T-cell (primary cell): ENCODE measurements at regions not wholly inside any gene's neighbourhood (a gene's known extent, or its start where the extent isn't known, plus 50 kb on each side); places are given as distances from the start of the nearest gene placed in this dataset.
"Not testable (repeated sequence)": the region's sequence is repeated elsewhere in the genome, so short reads cannot be mapped to it uniquely, and the experiment has no call there.

Source experiments
- ATAC-seq, 4 experiments: fragments of 200-7000 bp in 3 of 4; fragments of 150-1000 bp in 1 of 4; cut with Tn5 transposase; replicated peaks in 1 of 4; 1 replicate in 3 of 4; 2 replicates in 1 of 4; pipeline ENCODE4 v1.10.0; 2021; ENCODE audit warnings: moderate library complexity in 3 of 4, mild to moderate bottlenecking in 2 of 4, moderate number of reproducible peaks in 1 of 4
- CTCF ChIA-PET, 2 donors: fragments of 300-600 bp; sonication (Branson Sonifier 250); formaldehyde crosslinking; loops; one replicate each; lab custom pipeline; 2022; ENCODE audit warnings: antibody characterized with exemption in 2 of 2; lab: Charles Lee
- POLR2A ChIA-PET, 2 donors: fragments of 300-600 bp; sonication (Branson Sonifier 250); formaldehyde crosslinking; loops; one replicate each; lab custom pipeline; 2022; ENCODE audit warnings: antibody characterized with exemption in 2 of 2; lab: Charles Lee
- DNase-seq, 35 experiments: peaks; one replicate each; pipeline versions ENCODE4 v3.0.0 to v3.0.0-alpha.2; 2013 to 2023
- H3K27ac ChIP-seq: one replicate; pipeline ENCODE4 v1.5.1; 2013; ENCODE audit warnings: low read length
- H3K27me3 ChIP-seq, 2 experiments: replicated peaks in 1 of 2; 1 replicate in 1 of 2; 2 replicates in 1 of 2; pipeline versions ENCODE4 v1.6.1 to v1.7.0; 2013; ENCODE audit warnings: low read length in 1 of 2, mixed read lengths in 1 of 2; ENCODE audit not compliant: control insufficient read depth in 2 of 2, insufficient read depth in 2 of 2; ENCODE audit errors: extremely low read depth in 1 of 2
- H3K36me3 ChIP-seq, 2 donors: 1 replicate in 1 of 2; 2 replicates in 1 of 2; pipeline versions ENCODE4 v1.6.1 to v1.7.0; 2013; ENCODE audit warnings: low read length in 1 of 2; ENCODE audit not compliant: control insufficient read depth in 2 of 2, insufficient read depth in 1 of 2; ENCODE audit errors: extremely low read depth in 1 of 2
- H3K4me1 ChIP-seq, 2 experiments: 1 replicate in 1 of 2; 2 replicates in 1 of 2; pipeline versions ENCODE4 v1.6.1 to v1.7.0; 2013; ENCODE audit warnings: low read length in 2 of 2, mixed read lengths in 1 of 2; ENCODE audit not compliant: insufficient read depth in 2 of 2, control insufficient read depth in 1 of 2; ENCODE audit errors: extremely low read depth in 1 of 2
- H3K4me3 ChIP-seq, 2 donors: 1 replicate in 1 of 2; 2 replicates in 1 of 2; pipeline versions ENCODE4 v1.5.1 to v1.7.0; 2013; ENCODE audit warnings: mild to moderate bottlenecking in 2 of 2, low read length in 1 of 2, moderate library complexity in 1 of 2; ENCODE audit not compliant: control insufficient read depth in 1 of 2; ENCODE audit errors: extremely low read depth in 1 of 2
- H3K9me3 ChIP-seq: 2 replicates; pipeline ENCODE4 v1.7.0; 2013
- H3K27ac Mint-ChIP-seq, 2 donors: one replicate each; pipeline ENCODE4 v1.8.0; 2020 to 2021; ENCODE audit warnings: mild to moderate bottlenecking in 2 of 2, mixed read lengths in 2 of 2
- H3K27me3 Mint-ChIP-seq, 2 donors: one replicate each; pipeline ENCODE4 v1.8.0; 2021 to 2022; ENCODE audit warnings: mixed read lengths in 2 of 2
- H3K36me3 Mint-ChIP-seq: one replicate; pipeline ENCODE4 v1.8.0; 2021; ENCODE audit warnings: mixed read lengths
- H3K4me1 Mint-ChIP-seq, 3 donors: one replicate each; pipeline ENCODE4 v1.8.0; 2020 to 2022; ENCODE audit warnings: mixed read lengths in 3 of 3, mild to moderate bottlenecking in 1 of 3
- H3K4me3 Mint-ChIP-seq, 3 donors: one replicate each; pipeline ENCODE4 v1.8.0; 2020 to 2022; ENCODE audit warnings: mild to moderate bottlenecking in 3 of 3, mixed read lengths in 3 of 3, moderate library complexity in 3 of 3
- H3K9me3 Mint-ChIP-seq, 3 donors: one replicate each; pipeline ENCODE4 v1.8.0; 2020 to 2022; ENCODE audit warnings: mixed read lengths in 3 of 3
- WGBS: methylation state at CpG from one replicate; pipeline ENCODE4 v1.1.5; 2013; ENCODE audit warnings: missing lambda C conversion rate; ENCODE audit not compliant: insufficient coverage; 5-methylcytosine and 5-hydroxymethylcytosine counted together

DNA sequence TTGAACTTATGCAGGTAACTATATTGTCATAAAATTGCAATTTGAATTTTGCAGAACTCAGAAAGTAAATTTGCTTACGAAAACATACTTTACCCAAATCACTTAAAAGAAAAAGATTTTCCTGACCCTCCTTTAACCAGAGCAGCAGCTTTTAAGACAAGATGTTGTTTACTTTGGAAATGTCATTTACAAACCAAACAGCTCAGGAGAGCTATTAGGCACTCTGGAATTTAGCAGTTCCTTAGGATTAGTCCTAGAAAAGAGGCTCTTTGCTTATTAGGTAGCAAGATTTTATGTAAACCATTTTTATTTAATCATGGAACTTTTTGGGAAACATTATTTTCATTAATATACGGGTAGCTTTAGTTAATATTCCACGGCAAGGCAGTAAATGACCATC is 765.7 kb upstream of the POU3F4 start:
- Mint-ChIP-seq H3K27me3 (no peaks in the 10 kb centered on the region), H3K4me1 (no peaks in the 10 kb centered on the region), H3K27ac (no peak overlapping the region), H3K9me3 (no peaks in the 10 kb centered on the region), H3K36me3 (no peaks in the 10 kb centered on the region), H3K4me3 (no peak overlapping the region)
- H3K9me3 ChIP-seq = no peaks in the 10 kb centered on the region
- DNase-seq (no peak), ATAC-seq (no peak)
- H3K4me1 ChIP-seq = no peaks in the 10 kb centered on the region
- ChIA-PET CTCF (no interaction called here), POLR2A (no interaction called here)
- no peaks in the 10 kb centered on the region for H3K27me3 ChIP-seq
- H3K4me3 ChIP-seq = no peak overlapping the region
- H3K36me3 ChIP-seq = no peaks in the 10 kb centered on the region
- no CpG with 5 or more reads among the region's 3 CpGs for WGBS
- no peak overlapping the region for H3K27ac ChIP-seq

DNA sequence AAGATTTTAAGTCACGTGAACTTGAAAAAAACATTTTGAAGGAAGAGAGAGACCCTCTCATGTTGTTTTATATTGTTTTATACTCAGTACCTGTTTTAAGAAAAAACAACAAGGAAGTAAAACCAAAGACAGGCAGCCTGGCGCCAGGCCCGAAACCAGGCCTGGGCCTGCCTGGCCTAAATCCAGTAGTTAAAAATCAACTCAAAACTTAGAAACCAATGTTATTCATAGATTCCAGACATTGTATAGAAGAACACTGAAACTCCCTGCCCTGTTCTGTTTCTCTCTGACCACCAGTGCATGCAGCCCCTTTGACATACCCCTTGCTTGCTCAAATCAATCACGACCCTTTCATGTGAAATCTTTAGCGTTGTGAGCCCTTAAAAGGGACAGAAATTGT is 762.4 kb upstream of the POU3F4 start:
- ATAC-seq, H3K9me3 ChIP-seq, H3K27me3 ChIP-seq, H3K27ac Mint-ChIP-seq, H3K36me3 ChIP-seq, DNase-seq, H3K4me1 ChIP-seq, H3K36me3 Mint-ChIP-seq, H3K4me3 ChIP-seq, H3K4me1 Mint-ChIP-seq, H3K4me3 Mint-ChIP-seq, H3K9me3 Mint-ChIP-seq, H3K27me3 Mint-ChIP-seq, H3K27ac ChIP-seq, CTCF ChIA-PET: not testable (repeated sequence)
- 80% methylated on average over 1 of the region's 5 CpGs for WGBS
- POLR2A ChIA-PET = interaction anchor here in 1 of 2 donors (0.6 kb wide), 1 partner anchor 26 kb away, joined by 3 read pairs; no protein-coding TSS in a partner anchor

DNA sequence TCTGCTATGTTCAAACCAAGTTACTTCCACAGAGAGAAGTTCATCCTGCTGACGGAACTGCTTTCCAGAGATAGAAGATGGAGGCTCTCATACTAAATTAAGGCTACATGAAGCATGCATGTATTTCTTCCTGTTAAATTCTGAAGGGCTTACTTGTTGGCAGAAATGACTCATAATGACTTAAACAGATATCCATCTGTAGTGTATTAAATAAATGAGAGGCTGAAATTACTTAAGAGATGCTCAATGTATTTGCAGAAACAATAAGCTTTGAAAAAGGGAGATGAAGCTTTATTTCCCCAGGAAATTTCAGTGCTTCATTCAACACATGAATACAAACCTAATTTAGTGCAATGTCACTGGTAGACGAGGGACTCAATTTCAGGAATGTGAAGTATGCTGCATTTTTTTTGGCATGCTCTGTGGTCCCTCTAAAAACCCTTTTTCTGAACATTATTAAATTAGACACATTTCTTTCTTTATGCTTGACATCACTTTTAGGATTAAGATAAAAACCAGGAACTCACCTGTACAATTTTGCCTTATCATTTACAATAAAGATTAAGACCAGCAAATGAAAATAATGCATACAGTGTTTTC is 759.1 kb upstream of the POU3F4 start:
- CTCF ChIA-PET = no interaction called here
- no peaks in the 10 kb centered on the region for H3K9me3 ChIP-seq

DNA sequence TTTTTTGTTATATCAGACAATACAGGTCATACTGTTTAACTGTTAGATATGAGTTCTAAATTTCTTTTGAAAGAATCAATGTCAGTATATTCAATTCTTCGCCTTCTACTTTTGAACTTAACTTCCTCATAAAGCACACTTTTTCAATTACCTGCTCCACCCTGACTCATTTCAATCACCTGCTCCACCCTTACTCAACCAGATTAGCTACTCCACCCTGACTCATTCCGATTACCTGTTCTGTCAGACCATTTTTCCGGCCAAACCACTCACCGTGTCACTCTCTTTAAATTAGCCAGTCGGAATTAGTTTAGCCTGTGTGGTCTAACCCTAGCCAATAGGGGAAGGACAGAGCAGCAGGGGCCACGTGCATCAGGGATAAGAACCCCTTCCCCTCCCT is 751.8 kb upstream of the POU3F4 start:
- CTCF ChIA-PET = no interaction called here
- Mint-ChIP-seq H3K27ac (no peak overlapping the region), H3K4me1 (no peaks in the 10 kb centered on the region), H3K9me3 (no peaks in the 10 kb centered on the region), H3K27me3 (no peaks in the 10 kb centered on the region), H3K4me3 (no peak overlapping the region), H3K36me3 (no peaks in the 10 kb centered on the region)
- ATAC-seq (no peak), DNase-seq (no peak)
- H3K27me3 ChIP-seq = no peaks in the 10 kb centered on the region
- H3K4me3 ChIP-seq = no peak overlapping the region
- no peaks in the 10 kb centered on the region for H3K4me1 ChIP-seq
- no peaks in the 10 kb centered on the region for H3K36me3 ChIP-seq
- WGBS = no CpG with 5 or more reads among the region's 6 CpGs
- H3K9me3 ChIP-seq = no peaks in the 10 kb centered on the region
- H3K27ac ChIP-seq = no peak overlapping the region
- POLR2A ChIA-PET = no interaction called here

More for the DNA sequence above, 759.1 kb upstream of the POU3F4 start:
- ATAC-seq (no peak), DNase-seq (no peak)
- H3K4me1 ChIP-seq = no peaks in the 10 kb centered on the region
- POLR2A ChIA-PET = no interaction called here
- no peaks in the 10 kb centered on the region for H3K9me3 Mint-ChIP-seq
- H3K27ac Mint-ChIP-seq = no peak overlapping the region
- WGBS = no CpG with 5 or more reads among the region's 2 CpGs
- H3K27ac ChIP-seq = no peak overlapping the region
- H3K27me3 Mint-ChIP-seq = peaks cover 0 to 4% of the 10 kb centered on the region in 2 donors
- H3K27me3 ChIP-seq = no peaks in the 10 kb centered on the region
- H3K4me3 Mint-ChIP-seq = no peak overlapping the region
- no peaks in the 10 kb centered on the region for H3K36me3 ChIP-seq
- no peaks in the 10 kb centered on the region for H3K4me1 Mint-ChIP-seq
- H3K4me3 ChIP-seq = no peak overlapping the region
- H3K36me3 Mint-ChIP-seq = no peaks in the 10 kb centered on the region

DNA sequence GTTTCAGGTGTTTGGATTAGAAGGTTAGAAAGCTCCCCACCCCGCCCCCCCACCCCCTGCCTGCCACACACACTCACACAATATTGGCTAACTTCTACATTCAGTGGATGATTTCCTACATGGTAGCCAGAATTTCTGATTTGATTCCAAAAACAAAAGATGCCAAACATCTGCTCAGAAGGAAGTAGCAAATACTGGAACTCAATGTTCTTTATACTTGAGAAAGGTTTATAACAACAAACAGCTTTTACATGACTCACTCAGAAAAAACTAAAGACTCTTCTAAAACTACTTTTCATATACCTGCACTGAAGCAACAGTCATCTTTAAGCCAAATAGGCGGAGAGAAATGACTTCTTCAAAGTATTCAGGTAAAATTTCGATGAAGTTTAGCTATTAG is 750.5 kb upstream of the POU3F4 start:
- no peaks in the 10 kb centered on the region for H3K36me3 ChIP-seq

DNA sequence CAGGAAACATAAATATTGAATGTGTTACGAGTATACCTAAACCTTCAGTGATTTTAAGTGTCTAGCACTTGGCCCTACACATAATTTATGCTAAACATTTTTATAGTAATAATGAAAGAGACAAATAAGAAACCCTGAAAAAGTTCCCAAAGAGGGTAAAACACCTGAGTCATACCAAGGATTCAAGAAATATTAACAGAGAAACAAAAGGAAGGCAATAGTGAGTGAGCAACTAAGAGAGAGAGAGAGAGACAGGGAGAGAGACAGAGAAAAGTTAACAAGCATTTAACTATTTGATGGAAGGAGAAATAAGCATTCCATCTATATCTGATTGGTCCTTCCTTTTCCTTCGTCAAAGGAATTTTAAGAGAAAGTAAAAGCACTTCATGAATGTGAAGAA is 743.6 kb upstream of the POU3F4 start:
- ATAC-seq (no peak), DNase-seq (no peak)
- Mint-ChIP-seq H3K4me1 (no peaks in the 10 kb centered on the region), H3K27ac (no peak overlapping the region), H3K36me3 (no peaks in the 10 kb centered on the region), H3K27me3 (no peaks in the 10 kb centered on the region), H3K4me3 (no peak overlapping the region), H3K9me3 (peaks cover 4 to 6% (median 6%) of the 10 kb centered on the region in 3 donors)
- Histone ChIP-seq H3K36me3 (no peaks in the 10 kb centered on the region), H3K4me1 (no peaks in the 10 kb centered on the region), H3K4me3 (no peak overlapping the region), H3K27ac (no peak overlapping the region), H3K27me3 (no peaks in the 10 kb centered on the region), H3K9me3 (no peaks in the 10 kb centered on the region)
- no CpG with 5 or more reads among the region's 2 CpGs for WGBS
- ChIA-PET POLR2A (no interaction called here), CTCF (no interaction called here)

More for the DNA sequence above, 750.5 kb upstream of the POU3F4 start:
- ChIA-PET POLR2A (no interaction called here), CTCF (no interaction called here)
- no peaks in the 10 kb centered on the region for H3K4me1 Mint-ChIP-seq
- H3K36me3 Mint-ChIP-seq = no peaks in the 10 kb centered on the region
- H3K27ac Mint-ChIP-seq = no peak overlapping the region
- DNase-seq = no peak
- ATAC-seq = no peak
- Histone ChIP-seq H3K4me1 (no peaks in the 10 kb centered on the region), H3K27ac (no peak overlapping the region), H3K27me3 (no peaks in the 10 kb centered on the region), H3K9me3 (no peaks in the 10 kb centered on the region), H3K4me3 (no peak overlapping the region)
- no peak overlapping the region for H3K4me3 Mint-ChIP-seq
- WGBS = no CpG with 5 or more reads among the region's 3 CpGs
- no peaks in the 10 kb centered on the region for H3K9me3 Mint-ChIP-seq
- no peaks in the 10 kb centered on the region for H3K27me3 Mint-ChIP-seq

DNA sequence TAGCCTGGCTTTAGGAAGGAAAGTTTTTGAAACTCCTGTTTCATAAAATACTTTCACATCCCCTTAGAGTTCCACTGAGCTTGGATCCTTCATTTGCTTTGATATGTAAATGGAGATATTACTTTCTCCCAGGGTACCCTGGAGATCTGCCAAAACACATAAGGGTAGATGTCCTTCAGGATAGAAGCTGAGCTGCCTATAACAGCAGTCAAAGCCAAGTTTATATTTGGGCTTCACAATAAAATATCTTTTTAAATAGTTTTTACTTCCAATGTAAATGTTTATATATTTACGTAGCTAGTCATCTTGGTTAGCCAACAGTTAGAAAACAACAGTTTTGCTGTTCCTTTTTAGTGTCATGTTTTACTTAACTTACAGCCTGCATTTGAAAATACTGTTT is 742.3 kb upstream of the POU3F4 start:
- no peaks in the 10 kb centered on the region for H3K27me3 ChIP-seq
- no peaks in the 10 kb centered on the region for H3K4me1 Mint-ChIP-seq
- H3K36me3 ChIP-seq = no peaks in the 10 kb centered on the region
- CTCF ChIA-PET = no interaction called here
- WGBS = no CpG with 5 or more reads among the region's 1 CpG
- DNase-seq = no peak
- no peaks in the 10 kb centered on the region for H3K36me3 Mint-ChIP-seq
- ATAC-seq = no peak
- POLR2A ChIA-PET = no interaction called here
- no peaks in the 10 kb centered on the region for H3K4me1 ChIP-seq
- H3K27ac ChIP-seq = no peak overlapping the region
- H3K9me3 Mint-ChIP-seq = peaks cover 4 to 6% (median 6%) of the 10 kb centered on the region in 3 donors
- no peak overlapping the region for H3K4me3 Mint-ChIP-seq
- peaks cover 2% of the 10 kb centered on the region for H3K9me3 ChIP-seq
- H3K4me3 ChIP-seq = no peak overlapping the region
- no peaks in the 10 kb centered on the region for H3K27me3 Mint-ChIP-seq
- H3K27ac Mint-ChIP-seq = no peak overlapping the region
